GM23248 (cell line): ENCODE measurements at regions not wholly inside any gene's neighbourhood (a gene's known extent, or its start where the extent isn't known, plus 50 kb on each side); places are given as distances from the start of the nearest gene placed in this dataset.

Experiments
- EZH2 ChIP-seq: fragments of 200-600 bp; sonication (generic); IDR thresholded peaks from 2 replicates; pipeline ENCODE4 v1.6.1; 2018; ENCODE audit warnings: antibody characterized with exemption, mild to moderate bottlenecking; ENCODE audit not compliant: insufficient read depth, poor library complexity, severe bottlenecking
- EZH2phosphoT487 ChIP-seq: fragments of 200-600 bp; sonication (generic); IDR thresholded peaks from 2 replicates; pipeline ENCODE4 v1.6.1; 2018; ENCODE audit warnings: antibody characterized with exemption, moderate library complexity, mild to moderate bottlenecking, low read depth; ENCODE audit not compliant: insufficient read depth

DNA sequence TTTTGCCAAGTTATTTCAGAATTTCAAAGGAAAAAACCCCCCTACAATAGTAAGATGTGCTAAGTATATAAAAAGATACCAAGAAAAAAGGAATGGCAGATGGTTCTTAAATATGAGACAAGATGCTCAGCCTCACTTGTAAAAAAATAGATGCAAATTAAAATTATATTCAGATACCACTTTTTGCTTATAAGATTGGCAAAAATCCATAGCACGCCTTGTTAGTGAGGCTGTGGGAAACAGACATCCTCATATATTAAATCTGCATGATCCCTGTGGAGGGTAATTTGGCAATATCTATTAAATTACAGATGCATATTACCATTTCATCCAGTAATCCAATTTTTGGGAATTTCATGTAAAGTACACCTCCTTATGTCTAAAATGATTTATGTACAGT is 62.5 kb upstream of the PDHA1 start:
- TF ChIP-seq EZH2 (no peak), EZH2phosphoT487 (no peak)
